CD4-positive, alpha-beta T cell treated with Interleukin-2 at 100 ng/mL for 4 hours (primary cell): ENCODE measurements at regions not wholly inside any gene's neighbourhood (a gene's known extent, or its start where the extent isn't known, plus 50 kb on each side); places are given as distances from the start of the nearest gene placed in this dataset.
"Not testable (repeated sequence)": the region's sequence is repeated elsewhere in the genome, so short reads cannot be mapped to it uniquely, and the experiment has no call there.

Experiments
- DNase-seq: peaks from one replicate; pipeline ENCODE4 v3.0.0-alpha.2; 2020; ENCODE audit warnings: low spot score

DNA sequence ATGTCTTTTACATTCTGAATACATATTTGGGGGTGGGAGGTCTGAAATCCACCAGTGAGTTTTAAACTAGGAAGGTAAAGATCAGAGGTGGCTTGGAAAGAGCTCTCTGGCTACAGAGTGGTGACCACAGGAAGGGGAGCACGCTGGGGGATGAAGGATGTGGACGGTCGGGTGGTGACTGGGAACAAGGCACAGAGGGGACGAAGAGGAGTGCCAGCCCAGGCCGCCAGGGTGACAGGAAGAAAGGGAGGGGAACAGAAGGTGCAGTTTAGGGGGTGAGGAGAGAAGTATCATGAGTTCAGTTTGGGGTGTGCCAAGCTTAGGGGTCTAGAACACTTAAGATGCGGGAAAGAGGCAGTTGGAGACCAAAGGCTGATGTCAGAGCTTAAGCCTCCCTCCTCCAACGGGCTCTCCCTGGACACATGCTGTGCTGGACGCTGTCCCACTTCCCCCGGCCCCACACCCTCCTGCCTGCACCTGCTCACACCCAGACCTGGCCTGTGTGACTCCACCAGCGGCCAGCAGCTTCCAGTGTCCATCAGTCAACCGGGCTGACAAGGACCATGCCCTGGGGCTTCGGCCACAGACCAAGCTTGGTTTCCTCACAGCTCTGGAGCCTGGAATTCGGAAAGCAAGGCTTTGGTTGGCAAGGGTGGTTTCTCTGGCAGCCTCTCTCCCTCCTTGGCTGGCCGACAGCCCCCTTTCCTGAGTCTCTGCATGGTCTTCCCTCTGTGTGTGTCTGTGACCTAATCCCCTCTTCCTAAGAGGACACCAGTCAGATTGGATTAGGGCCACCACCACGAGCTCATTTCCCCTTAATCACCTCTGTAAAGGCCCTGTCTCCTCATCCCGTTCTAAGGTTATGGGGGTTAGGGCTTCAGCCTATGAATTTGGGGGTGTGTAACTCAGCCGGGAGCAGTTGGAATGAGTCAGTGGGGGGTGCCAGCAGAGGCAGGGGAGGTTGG lies 120.4 kb upstream of the IQSEC1 start:
- DNase-seq = no peak

DNA sequence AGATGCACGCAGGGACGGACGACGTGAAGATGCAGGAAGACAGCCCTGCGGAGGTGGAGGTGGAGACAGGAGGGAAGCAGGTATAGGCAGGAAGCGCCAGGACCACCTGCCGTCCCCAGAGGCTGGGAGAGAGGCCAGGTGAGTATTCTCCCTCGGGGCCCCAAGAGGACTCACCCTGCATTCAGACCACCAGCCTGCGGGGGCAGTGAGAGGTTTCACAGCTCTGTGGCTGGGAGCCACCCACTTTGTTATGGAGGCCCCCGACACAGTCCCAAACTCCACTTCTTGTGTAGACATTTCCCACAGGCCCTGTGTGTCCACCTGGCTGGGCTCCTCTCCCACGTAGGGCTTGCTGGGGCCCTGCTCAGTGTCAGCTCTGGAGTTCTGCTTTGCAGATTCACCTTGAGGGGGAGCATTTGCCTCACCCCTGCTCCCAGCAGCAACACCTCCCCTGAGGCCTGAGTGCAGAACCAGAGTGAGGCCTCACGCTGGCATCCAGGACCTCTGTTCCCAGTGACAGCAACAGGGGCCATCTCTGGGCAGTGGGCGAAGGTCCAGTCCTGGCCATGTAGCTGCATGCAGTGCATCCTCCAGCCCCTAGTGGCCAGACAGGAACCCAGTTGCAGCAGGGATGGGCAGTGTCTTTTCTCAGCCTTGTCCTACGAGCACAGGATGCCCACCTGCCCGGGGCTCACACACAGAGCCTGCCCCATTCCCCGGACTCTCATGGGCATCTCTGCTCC lies 119.4 kb upstream of the IQSEC1 start:
- DNase-seq = no peak

DNA sequence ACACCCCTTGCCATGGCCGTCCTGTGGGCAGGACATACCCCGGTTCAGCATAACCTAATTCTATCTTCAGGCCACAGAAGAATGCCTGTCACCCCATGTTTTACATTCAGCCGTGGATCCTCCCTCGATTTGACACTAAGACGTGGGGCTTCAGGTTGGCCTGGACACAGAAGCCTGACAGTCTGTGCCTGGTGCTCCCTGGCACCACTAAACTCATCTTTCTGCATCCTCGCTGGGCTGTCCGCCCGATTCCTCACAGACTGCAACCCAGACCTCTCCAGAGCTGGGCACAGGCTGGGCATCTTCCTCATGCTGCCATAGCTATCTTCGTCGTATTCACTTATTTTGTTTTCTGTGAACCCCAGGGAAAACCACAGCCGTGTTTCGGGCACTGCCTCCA lies 117.8 kb upstream of the IQSEC1 start:
- no peak for DNase-seq

DNA sequence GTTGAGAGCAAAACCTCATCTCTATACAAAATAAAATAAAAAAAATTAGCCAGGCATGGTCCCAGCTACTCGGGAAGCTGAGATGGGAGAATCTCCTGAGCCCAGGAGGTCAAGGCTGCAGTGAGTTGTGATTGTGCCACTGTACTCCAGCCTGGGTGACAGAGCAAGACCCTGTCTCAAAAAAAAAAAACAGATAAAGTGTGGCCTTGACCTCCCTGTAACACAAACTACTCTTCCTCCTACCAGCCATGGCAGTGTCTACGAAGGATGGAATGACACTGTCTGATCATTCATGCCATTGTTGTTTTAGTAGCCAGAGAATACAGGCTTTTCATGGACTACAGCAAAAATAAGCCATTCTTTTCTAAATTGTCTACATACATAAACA lies 117.1 kb upstream of the IQSEC1 start:
- DNase-seq = no peak

DNA sequence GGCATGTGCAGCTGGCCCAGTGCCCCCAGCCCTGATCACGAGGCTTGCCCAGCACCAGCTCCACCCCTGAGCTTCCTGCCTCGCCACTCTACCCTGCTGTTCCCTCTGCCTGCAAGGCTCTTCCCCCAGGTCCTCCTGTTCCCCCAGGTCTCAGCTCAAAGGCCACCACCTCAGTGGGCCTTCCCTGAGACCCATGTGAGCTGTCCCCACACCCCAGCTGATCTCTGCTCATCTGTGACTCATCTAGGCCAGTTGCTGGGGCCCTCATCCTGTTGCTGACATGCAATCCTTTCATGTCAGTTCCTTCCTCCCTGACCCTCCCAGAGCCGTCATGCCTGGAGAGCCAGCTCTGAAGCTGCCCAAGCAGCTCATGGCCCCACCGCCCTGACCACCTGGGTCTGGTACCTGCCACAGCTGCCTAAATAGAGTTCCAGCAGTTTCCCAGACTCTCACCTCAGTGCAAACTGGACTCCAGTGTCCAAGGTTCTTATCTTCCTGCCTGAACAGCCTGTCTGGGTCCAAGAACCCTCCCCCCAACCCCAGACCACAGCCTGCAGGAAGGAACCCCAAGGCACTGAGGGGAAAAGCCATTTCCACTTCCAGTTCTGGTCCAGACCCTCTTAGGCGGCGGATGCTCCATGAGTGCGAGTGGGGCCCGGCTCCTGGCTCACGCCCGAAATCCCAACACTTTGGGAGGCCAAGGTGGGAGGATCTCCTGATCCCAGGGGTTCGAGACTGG lies 116.6 kb upstream of the IQSEC1 start:
- peak; percentile 23 for DNase-seq

DNA sequence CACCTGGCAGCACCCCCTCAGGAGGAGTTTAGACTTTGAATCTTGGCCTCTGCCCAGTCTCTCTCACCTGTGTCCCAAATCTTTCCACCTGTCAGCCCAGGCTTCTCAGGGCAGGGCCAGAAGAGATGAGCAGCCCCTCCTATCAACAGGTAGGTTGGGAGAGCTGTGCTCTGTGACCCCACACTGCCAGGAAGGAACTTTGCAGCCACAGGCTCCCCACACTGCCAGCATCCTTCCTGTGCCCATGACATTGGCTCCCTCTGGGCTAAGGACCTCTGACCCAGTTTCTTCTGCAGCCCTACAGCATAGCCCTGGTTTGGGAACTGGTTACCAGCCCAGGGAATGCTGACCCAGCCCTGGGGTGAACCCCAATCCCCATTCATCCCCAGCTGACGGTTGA lies 115.7 kb upstream of the IQSEC1 start:
- DNase-seq = no peak

DNA sequence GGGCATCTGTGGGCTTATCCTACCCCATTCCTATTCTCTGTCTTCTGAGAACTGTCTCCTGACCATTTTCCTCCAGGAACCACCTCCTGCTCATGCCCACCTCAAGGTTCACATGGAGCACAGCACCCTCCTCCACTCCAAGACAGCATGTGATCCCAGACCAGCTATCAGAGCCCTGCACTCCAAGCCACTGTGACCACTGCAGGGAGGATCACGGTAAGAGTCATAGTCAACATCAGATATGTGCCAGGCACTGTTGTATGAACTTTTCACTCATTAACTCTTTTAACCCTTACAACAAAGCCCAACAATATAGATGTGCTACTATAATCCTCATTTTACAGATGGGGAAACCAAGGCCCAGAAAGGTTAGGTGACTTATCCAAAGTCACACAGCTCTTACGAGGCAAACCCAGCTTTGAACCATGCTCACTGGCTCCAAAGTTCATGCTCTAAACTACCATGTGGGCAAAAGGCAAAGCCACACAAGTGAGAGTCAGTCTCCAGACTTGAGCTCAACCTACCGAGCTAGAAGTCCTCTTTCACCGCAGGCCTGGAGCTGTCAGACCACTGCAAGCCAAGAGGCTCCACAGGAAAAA lies 115.1 kb upstream of the IQSEC1 start:
- DNase-seq = no peak

DNA sequence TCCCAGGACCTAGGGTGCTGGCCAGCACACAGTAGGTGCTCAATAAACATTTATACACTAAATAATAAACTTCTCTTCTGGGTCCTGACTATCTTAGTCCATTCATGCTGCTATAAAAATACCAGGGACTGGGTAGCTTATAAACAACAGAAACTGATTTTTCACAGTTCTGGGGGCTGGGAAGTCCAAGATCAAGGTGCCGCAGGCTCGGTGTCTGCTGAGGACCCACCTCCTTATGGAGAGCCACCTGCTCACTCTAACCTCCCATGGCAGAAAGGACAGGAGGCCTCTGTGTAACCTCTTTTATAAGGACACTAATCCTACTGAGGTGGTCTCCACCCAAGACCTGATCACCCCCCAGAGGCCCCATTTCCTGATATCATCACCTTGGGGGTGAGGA lies 114.4 kb upstream of the IQSEC1 start:
- DNase-seq = no peak

DNA sequence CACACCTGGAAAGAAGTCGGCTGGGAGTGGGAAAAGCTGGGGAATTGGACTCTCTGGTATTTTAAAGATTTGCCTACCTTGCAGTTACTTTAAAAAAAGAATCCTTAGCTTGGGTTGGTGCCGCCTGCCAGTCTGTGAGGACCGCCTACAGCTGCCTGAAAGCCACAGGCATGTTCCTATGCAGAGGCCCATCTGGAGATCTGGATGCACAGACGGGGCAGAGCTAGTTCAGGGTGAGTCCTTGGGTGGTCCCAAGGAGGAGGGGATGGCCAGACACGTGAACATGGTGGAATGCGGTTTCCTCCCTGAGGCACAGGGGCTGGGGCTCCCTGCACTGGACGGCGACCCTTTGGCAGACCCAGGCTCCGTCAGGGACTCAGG lies 113.2 kb upstream of the IQSEC1 start:
- no peak for DNase-seq

DNA sequence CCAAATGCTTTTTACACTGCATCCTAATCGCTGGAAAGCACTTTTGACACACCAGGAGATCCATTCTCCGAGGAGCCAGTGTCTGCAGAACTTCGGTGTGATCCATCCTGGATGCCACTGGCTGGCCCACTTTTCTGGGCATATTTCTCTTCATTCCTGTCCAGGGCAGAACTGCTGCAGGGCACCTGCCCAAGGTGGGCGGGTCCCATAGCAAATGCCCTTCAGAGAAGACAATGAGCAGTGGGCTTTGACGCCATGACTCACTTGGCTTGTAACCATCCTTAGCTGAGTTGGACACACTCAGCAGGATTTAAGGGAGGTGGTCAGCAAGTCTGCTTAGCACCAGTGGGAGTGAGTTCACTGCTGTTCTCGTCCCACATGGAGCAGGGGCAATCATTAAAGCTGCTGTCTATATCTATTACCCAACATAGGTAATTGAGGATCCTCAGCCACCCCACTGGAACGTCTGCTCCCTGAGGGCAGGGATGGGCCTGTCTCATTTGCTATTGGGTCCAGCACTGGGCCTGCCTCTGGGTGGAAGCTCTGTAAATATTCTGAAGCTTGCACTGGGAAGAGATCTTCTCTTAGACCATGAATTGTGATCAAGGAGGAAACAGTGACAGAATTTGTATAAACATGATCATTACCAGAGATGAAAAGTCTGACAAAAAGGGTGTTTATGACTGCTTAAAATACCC lies 112.7 kb upstream of the IQSEC1 start:
- DNase-seq = no peak

DNA sequence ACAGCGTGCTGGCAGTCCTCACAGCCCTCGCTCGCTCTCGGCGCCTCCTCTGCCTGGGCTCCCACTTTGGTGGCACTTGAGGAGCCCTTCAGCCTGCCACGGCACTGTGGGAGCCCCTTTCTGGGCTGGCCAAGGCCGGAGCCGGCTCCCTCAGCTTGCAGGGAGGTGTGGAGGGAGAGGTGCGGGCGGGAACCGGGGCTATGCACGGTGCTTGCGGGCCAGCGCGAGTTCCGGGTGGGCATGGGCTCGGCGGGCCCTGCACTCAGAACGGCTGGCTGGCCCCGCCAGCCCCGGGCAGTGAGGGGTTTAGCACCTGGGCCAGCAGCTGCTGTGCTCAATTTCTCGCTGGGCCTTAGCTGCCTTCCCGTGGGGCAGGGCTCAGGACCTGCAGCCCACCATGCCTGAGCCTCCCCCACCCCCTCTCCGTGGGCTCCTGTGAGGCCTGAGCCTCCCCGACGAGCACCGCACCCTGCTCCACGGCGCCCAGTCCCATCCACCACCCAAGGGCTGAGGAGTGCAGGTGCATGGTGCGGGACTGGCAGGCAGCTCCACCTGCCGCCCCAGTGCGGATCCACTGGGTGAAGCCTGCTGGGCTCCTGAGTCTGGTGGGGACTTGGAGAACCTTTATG lies 106.5 kb upstream of the IQSEC1 start:
- not testable (repeated sequence) for DNase-seq

DNA sequence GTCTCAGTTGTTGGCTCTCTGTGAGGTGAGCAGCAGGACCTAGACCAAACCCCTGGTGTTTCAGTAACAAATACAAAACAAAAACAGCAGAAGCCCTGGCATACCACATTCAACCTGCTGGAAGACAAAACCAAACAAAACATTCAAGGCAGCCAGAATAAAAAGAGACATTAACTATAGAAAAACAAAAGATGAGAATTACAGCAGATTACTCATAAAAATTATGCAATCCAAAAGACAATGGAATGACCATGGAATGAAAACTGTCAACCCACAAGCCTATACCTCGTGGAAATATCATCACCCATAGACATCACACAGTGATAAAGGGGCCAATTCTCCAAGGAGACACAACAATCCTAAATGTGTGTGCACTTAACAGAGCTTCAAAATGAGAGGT lies 106.0 kb upstream of the IQSEC1 start:
- no peak for DNase-seq

DNA sequence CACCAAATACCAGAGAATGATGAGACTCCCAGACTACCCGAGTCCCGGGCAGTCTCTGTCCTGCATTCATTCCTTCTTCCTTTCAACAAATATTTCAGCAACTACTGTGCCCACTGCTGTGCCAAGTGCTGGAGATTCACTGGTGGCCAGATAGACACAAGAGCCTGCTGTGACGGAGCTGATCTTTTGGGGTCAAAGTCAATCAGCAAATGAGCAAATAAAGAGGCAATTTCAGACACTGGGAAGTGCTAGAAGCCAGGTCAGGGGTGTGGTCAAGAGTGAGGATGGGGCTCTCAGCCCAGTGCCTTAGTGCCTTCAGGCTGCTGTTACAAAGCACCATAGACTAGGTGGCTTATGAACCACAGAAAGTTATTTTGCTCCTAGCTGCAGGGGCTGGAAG lies 104.9 kb upstream of the IQSEC1 start:
- no peak for DNase-seq

DNA sequence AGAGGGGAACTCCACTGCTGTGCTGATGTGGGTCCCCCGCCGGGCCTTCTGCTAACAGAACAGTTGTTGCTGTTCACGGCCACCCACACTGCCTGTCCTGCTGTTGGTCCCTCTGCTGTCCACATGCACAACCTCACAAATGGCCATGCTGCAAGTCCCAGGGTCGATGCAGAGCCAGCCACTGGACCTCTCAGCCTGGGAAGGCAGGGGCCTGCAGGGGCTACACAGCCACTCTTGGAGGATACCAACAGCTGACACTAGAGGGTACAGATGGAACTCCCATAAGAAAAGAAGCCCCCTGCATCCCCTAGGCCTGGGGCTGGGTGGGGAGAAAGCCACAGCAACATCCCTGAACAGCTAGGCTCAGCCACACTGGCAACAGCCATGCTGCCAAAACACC lies 104.4 kb upstream of the IQSEC1 start:
- DNase-seq = no peak

DNA sequence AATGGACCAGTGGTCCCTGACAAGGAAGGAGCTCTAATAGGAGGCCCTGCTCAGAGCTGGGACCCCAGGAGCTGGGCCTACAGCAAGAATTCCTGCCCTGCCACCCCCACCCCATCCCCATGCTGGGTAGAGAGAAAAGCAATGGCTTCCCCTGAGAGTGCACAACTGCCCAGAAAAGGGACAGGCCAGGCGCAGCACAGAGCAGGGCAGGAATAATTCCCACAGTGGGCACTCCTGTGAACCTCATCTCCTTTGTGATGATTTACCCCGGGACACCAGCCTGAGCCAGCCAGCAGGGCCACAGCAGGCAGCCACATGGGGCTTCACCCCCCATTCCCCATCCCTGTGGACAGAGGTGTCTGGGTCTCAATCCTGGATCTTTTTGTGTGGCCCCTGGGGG lies 104.0 kb upstream of the IQSEC1 start:
- no peak for DNase-seq

DNA sequence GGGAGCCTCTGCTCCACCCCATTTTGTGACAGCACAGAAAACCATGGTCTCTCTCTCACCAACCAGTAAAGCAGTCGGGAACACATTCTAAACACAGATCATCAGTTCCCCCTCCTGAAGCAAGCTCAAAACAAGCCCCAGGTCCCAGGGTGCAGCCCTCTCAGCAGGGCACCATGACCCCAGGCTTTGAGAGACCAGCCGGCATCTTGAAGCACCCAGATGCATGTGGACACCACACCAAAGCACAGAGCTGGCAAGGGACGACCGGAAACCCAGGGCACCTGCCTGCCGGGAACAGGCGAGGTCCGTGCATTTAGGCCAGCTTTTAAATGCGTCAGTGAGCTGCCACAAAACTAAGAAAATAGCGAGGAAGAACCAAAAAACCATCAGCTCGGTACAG lies 103.2 kb upstream of the IQSEC1 start:
- DNase-seq = no peak

DNA sequence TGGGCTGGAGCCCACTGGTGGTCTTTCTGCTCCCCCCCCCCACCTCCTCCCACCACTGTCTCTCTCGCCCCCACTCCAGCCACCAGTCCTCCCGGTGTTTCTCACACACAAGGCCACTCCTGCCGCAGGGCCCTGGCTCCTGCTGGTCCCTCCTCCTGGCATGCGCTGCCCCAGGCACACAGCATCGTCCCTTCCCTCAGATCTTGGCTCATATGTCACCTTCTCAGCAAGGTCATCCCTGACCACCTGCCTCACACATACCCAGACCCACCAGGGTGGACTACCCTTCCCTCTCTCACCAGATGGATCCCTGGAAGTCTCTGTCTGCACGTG lies 101.5 kb upstream of the IQSEC1 start:
- DNase-seq = no peak

DNA sequence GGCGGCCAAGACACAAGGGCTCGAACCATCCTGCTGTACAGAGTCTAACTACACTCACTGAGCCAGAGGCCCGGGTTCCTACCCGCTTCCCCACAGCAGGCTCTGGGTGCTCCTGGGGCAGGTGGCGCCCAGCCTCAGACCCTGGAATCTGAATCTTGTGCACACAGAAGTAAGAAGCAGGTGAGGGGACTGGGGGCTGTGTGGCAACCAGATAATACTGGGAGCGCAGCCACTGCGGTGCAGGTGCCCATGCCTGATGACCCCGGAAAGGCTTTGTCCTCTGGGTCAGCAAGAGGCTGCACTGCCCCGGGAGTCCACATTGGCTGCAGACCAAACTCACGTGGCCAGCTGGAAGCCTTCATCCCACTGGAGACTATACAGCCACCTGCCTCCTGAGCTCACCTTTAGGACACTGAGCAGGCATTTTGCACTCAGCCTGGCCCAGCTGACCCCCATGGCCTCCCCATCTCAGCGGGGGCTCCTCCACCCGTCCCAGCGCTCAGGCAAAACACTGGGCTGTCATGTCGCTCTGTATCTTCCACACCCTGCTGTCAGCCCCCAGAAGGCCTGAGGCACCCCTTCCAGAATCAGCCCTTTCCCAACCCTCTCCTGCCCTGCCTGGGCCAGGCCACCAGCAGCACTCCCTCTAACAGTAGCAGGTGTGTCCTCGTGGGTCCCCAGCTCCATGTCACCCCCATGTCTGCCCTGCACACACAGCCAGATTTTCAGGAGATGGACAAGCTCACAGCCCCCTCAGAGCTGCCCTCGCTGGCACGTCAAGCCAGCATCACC lies 101.0 kb upstream of the IQSEC1 start:
- DNase-seq = no peak

DNA sequence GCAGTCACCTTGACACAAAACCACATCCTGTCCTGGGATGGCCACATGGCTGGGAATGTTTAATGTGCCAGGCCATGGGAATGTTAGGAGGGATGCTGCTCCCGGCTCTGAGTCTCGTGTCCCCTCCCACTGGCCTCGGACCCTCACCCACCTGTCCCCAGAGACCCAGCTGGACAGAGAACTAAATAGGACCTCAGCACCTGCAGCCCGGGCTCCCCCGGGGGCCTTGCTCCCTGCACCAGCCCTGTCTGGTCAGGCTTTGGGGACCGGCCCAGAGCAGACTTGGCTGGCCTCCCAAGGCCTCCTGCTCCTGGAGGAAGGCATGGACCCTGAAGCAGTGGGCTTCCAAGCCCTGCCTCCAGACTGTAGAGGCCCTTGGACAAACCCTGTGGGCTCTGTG lies 100.0 kb upstream of the IQSEC1 start:
- no peak for DNase-seq

DNA sequence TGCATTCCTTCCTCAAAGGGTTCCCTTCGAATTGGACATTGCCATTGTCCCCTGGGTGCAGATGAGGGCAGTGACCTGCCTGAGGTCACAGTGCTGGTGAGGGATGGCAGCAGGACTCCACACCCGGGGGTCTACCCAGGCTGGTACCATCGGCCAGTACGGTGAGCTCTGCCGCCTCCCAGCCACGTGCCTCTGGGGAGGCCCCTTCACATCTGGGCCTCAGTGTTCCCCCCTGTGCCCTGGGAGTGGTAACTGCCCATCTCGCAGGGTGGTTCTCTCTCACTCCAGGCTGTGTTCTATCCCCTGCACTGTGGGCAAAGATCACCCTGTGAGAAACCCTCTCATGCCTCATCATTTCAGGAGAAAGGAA lies 99.4 kb upstream of the IQSEC1 start:
- no peak for DNase-seq
